GM12892 (cell line): ENCODE measurements at regions not wholly inside any gene's neighbourhood (a gene's known extent, or its start where the extent isn't known, plus 50 kb on each side); places are given as distances from the start of the nearest gene placed in this dataset.

ENCODE experiments used
- DNase-seq: peaks from one replicate; pipeline ENCODE4 v3.0.0; 2011; ENCODE audit not compliant: insufficient read length
- FAIRE-seq: peaks from 2 replicates; lab custom pipeline; 2011; peaks lifted over from hg19 to GRCh38; lab: Jason Lieb, UNC
- POLR2A ChIP-seq: IDR thresholded peaks from 2 replicates; pipeline ENCODE4 v1.6.1; 2011; ENCODE audit warnings: low read depth, low read length, control low read depth
- POLR2AphosphoS5 ChIP-seq: IDR thresholded peaks from 2 replicates; pipeline ENCODE4 v1.6.1; 2011; ENCODE audit warnings: low read depth, low read length, control low read depth
- TAF1 ChIP-seq: IDR thresholded peaks from 2 replicates; pipeline ENCODE4 v1.6.1; 2011; ENCODE audit warnings: low read depth, mild to moderate bottlenecking, control low read depth, low read length, borderline replicate concordance

DNA sequence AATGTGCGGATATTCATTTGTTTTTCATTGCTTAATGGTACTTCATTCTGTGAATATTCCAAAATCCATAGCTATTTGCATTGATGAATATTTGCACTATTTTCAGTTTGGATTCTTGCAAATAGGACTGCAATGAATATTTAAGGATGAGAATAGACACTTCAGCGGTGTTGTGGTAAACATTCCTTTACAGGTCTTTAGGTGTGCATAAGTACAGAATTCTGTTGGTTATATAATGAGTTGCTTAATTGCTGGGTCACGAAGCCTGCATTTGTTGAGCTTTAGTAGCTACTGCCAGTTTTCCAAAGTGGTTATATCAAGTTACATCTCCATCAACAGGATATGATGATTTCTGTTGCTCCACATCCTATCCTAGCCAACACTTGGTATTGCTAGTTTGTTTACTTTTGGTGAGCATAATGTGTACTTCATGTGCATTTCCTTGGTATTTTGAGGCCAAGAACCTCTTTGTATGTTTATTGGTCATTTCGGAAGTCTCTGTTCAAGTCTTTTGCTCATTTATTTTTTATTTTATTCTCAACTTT is 64.2 kb upstream of the CYYR1 start:
- no peak for FAIRE-seq
- no peak for DNase-seq
- TF ChIP-seq POLR2AphosphoS5 (no peak), POLR2A (no peak), TAF1 (no peak)

DNA sequence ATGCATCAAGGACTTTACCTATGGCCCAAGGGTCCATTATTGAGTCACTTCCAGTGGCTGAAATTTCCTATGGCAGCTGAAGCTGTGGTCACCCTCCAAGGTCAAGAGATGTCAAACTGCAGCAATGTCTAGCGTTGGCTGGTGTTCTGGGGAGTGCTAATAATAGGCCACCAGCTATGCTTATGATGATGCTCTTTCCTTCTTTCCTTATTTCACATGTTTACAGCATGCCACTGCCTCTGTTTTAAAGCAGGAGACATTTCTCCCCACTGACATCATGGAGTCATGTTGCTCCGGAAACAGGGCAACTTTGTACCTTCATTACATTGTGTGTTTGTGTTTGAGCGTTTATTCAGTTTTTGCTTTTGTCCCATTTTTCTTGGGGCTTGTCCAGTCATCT is 62.6 kb upstream of the CYYR1 start:
- DNase-seq (no peak), FAIRE-seq (no peak)
- TF ChIP-seq TAF1 (no peak), POLR2AphosphoS5 (no peak), POLR2A (no peak)

DNA sequence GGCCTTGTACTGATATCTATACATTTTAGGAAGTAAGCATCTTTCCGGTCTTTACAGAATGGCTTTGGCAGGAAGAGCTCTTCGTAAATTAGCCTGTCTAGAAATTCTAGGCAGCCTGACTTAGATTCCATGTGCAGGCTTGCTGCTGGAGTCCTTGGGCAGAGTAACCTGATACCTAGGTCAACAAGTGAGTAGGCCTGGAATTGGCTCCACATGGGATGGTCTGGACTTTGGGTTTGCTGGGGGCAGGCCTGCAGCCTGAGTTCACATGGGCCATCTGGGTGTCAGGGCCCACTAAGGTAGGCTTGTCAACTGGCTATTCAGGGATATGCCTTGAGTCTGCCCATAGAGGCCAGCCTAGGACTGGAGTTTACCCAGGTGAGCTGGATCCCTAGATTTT is 59.6 kb upstream of the CYYR1 start:
- no peak for DNase-seq
- FAIRE-seq: no peak
- no peak for TF ChIP-seq POLR2A
- no peak for TF ChIP-seq TAF1
- no peak for TF ChIP-seq POLR2AphosphoS5

DNA sequence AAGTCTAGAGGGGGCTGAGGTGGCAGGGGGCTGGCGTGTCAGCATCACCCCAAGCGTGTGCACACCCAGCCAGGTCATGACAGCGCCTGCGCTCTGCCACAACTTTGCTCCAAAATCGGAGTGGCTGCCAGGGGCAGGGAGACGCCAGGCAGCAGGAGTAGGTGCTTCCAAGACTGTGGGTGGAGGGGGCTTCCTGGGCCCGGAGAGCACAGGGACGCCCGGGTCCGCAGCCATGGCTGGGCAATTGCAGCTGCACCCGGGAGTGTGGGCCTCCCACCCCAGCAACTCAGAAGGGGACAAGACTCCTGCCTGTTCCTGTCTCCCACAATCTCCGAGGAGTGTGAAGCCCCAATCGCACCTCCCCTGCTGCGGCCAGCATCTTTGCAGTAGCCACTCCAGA is 53.1 kb upstream of the CYYR1 start:
- DNase-seq (no peak), FAIRE-seq (no peak)
- TF ChIP-seq TAF1 (no peak), POLR2AphosphoS5 (no peak), POLR2A (no peak)

DNA sequence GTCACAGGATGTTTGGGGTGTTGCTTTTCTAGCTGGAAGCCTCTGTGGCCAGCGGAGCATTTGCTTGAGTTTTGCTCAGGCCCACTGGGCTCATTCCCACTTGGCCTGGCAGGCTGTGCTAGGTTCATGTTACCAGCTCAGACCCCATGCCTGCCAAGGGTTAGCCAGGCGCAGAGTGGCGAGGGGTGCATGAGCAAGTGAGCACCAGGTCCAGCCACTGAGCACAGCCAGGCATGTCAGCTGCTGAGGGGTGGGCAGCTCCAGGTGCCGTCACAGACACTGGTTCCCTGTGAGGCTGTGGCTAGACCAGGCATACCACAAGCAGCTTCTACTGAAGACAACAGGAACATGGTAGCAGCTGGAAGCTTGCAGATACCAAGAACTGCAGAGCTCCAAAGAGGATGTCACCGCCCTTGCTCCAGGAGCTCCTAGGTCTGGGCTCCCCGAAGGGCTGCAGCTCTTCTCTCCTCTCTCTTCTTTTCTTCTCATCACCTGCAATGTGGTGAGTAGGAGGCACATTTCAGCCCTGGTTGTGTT is 52.0 kb upstream of the CYYR1 start:
- DNase-seq (no peak), FAIRE-seq (no peak)
- TF ChIP-seq TAF1: no peak
- TF ChIP-seq POLR2AphosphoS5: no peak
- TF ChIP-seq POLR2A: no peak
